CD4-positive, alpha-beta T cell treated with Interleukin-12 subunit alpha and Interleukin-12 subunit beta, for 1 hour (primary cell): ENCODE measurements at regions not wholly inside any gene's neighbourhood (a gene's known extent, or its start where the extent isn't known, plus 50 kb on each side); places are given as distances from the start of the nearest gene placed in this dataset.
"Not testable (repeated sequence)": the region's sequence is repeated elsewhere in the genome, so short reads cannot be mapped to it uniquely, and the experiment has no call there.

Experiments used
- DNase-seq: peaks from one replicate; pipeline ENCODE4 v3.0.0-alpha.2; 2020

DNA sequence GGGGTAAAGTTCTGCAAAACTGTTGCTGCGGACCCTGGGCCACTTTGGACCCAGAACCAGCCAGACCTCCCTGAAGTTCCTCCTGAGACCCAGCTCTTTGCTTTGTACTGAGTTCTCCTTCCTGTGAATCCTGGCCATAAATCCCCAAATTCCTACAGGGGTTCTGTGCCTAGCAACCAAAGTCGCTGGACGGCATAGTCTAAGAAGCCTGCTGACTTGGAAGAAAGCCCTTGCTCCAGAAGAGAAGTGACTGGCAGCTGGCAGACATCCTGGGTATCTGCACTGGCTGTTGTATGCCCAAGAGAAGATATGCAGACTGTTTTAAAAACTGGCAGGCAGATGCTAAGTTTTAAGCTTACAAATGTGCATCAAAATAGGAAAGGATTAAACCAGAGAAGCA, 99.9 kb upstream of the SLC24A4 start:
- DNase-seq = no peak

DNA sequence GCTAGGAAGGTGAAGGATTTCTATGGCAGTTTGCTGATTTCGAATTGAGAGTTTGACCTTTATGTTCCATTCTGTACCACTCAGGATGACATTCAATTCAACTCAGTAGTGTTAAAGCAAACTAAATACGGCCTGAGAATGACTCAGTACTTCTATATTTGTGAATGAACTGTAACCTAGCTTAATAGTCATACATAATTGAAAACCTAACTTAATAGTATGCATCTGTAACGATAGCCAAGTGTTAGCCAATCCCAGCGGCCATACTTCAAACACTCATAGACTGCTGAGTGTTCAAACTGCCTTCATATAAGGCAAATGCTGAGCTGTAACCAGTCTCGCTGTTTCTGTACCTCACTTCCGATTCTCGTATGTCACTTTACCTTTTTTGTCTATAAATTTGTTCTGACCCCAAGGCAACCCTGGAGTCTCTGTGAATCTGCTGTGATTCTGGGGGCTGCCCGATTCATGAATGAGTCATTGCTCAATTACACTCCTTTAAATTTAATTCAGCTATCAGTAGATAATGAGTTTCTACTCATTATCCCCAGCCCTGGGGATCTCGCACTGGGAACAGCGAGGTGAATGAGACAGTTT, 98.5 kb upstream of the SLC24A4 start:
- no peak for DNase-seq

DNA sequence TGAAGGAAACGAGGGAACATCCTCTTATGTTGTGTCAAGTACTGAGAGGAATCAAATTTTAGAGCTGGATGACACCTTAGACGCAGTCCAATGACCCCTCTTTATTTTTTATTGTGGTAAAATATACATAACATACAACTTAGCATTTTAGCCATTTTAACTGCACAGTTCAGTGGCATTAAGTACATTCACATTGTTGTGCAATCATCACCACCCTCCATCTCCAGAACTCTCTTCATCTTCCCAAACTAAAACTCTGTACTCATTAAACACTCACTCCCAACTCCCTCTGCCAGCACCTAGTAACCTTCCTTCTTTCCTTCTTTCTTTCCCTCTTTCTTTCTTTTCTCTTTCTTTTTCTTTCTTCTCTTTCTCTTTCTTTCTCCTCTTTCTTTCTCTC, 97.2 kb upstream of the SLC24A4 start:
- DNase-seq = no peak

DNA sequence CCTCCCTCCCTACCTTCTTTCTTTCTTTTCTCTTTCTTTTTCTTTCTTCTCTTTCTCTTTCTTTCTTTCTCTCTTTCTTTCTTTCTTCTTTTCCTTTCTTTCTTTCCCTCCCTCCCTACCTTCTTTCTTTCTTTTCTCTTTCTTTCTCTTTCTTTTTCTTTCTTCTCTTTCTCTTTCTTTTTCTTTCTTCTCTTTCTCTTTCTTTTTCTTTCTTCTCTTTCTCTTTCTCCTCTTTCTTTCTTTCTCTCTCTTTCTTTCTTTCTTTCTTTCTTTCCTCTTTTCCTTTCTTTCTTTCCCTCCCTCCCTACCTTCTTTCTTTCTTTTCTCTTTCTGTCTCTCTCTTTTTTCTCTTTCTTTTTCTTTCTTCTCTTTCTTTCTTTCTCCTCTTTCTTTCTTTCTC, 96.8 kb upstream of the SLC24A4 start:
- DNase-seq = not testable (repeated sequence)

DNA sequence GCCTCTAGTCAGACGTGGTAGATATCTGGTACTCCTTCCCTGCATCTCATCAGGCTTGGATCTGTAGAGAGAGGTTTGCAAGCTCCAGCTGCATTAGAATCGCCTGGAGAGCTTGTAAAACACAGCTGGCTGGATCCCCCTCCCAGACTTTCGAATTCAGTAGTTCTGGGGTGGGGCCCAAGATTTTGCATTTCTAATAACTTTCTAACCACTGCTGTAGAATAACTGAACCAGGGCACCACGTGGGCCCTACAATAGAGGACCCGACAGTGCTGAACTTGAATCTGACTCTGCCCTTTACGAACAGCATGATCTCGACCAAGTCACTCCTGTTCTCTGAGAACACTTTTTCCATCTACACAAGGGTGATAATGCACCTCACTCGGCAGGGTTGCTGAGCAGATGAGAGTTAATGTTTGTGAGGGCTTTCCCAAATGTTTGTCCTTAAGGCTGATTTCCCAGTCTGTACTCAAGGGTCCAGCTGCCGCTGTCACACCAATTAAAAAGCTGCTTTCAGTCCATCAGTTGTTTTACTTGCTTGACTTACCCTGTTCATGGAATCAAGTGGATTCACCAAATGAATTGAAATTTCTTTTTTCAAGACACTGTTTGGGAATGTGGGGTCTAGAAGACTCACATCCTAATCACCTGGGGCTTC, 86.6 kb upstream of the SLC24A4 start:
- DNase-seq = no peak

DNA sequence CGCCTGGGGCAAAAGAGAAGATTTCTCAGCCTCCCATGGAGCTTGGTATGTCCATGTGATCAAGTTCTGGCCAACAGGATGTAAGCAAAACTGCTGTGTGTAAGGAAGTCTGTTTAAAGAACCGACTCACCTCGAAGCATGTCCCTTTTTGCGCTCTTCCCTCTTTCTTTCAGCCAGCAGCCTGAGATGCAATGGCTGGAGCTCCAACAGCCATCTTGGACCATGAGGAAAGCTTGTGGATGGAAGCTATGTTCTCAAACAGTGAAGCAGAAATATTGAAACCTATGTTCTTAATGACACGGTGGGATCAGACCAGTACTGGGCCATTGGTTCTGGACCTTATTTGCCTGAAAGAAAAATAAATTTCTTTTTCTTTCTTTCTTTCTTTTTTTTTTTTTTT, 82.3 kb upstream of the SLC24A4 start:
- no peak for DNase-seq

DNA sequence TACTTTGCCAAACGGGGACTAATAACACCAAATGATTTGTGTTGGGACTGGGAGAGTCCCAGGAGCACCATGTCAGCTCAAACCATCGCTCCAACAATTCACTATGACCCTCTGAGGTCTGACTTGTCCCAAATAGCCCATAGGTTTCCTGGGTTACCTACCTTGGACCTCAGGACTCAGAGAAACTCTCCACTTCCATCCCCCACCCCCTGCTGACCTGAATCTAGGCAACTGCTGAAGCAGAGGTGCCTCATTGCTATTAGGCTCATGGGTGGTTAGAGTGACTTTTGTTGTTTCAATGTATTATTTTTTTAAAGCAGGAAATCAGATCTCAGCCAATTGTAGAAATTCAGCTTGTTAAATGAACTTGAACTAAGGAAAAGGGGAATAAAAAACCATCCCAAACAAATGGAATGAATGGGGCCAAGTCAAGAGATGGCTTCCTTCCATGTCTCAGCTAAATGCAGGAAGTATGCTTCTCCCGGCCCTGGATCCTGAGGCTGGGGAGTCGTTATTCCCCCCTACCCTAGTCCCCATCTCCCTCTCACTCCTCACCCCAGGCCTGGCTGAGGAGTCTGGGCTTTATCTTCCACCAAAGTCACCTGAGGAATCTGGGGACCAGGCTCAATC, 80.9 kb upstream of the SLC24A4 start:
- DNase-seq = no peak

DNA sequence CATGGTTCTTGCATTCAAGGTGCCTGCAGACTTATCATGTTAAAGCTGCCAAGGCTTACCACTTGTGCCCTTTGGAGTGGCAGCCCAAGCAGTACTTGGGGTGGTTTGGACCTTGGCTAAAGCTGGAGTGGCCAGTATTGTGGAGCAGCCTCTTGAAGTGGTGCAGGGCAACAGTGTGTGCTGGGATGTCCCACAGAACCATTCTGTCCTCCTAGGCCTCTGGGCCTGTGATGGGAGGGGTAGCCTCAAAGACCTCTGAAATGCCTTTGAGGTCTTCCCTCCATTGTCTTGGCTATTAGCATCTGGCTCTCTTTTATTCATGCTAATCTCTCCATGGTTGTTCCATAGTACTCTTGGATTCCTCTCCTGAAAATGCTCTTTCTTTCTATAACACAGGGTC, 78.2 kb upstream of the SLC24A4 start:
- DNase-seq = no peak

DNA sequence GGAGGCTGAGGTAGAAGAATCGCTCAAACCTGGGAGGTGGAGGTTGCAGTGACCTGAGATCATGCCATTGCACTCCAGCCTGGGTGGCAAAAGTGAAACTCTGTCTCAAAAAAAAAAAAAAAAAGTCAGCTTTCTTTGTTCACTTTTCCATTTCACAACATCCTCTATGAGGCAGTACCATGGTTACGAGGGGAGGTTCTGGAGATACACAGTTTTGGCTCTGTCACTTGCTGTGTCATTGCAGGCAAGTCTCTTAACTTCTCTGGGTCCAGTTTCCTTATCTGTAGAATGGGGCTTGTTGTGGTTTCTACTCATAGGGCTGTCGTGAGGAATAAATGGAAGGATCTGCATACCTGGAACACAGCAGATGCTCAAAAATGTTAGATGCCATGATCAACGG, 75.6 kb upstream of the SLC24A4 start:
- DNase-seq = no peak

DNA sequence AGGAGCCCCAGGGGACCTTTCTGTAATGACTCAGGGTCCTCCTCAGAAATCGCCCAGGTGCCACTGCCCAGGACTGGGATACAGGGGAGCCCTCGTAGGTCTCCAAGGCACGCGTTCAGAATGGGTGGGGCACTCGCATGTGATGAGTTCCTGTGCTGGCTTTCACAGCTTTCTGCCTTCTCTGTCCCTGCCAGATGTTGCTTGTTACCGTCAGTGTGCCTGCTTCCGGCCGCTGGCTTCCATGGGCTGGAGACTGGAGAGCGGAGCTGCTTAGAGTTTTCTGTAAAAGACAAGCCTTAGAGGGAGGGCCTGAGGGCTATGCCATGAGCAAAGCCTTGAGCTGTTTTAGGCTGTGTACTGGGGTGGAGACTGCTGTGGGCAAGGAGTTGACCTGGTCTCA, 75.0 kb upstream of the SLC24A4 start:
- no peak for DNase-seq

DNA sequence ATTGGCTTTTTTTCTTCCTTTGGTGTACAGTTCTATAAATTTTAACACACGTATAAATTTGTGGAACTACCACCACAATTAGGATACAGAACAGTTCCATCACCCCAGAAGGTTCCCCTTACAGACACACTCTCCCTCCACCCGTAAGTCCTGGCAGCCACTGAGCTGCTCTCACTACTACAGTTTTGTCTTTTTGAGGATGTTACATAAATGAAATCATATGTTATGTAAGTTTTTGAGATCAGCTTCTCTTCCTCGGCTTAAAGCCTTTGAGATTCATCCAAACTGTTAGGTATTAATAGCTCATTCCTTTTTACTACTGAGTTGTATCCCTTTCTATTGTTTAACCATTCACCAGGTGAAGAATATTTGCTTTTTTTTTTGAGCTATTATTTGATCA, 74.3 kb upstream of the SLC24A4 start:
- no peak for DNase-seq

DNA sequence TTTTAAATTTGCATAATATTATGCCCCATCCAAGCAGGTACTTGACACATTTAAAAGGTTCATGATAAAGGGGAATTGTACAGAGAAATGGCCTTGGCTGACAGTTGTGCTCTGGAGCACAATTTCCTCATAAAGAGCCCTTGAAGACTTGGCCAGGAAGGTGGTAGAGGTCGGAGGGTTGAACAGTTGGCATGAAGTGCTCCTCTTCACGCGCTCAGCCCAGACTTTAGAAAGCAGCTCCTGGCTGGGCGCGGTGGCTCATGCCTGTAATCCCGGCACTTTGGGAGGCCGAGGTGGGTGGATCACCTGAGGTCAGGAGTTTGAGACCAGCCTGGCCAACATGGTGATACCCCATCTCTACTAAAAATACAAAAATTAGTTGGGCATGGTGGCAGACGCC, 72.6 kb upstream of the SLC24A4 start:
- not testable (repeated sequence) for DNase-seq

DNA sequence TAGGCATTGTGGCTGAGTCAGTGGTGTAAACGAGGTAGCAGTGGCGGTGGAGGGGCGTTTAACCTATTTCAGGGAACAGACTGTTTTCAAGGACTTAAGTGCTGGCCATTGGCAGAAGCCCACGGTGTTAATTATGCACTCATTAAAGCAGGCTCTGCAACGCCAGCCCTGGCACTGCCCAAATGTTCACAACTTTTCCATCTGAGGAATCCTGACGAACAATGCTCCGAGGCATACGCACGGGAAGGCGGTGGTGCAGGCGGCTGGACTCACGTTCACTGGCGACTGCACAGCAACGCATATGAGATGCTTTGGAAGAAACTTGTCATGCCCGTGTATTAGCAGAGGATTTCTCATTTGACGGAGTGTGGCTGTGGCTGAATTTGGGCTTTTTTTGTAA, 70.6 kb upstream of the SLC24A4 start:
- no peak for DNase-seq

DNA sequence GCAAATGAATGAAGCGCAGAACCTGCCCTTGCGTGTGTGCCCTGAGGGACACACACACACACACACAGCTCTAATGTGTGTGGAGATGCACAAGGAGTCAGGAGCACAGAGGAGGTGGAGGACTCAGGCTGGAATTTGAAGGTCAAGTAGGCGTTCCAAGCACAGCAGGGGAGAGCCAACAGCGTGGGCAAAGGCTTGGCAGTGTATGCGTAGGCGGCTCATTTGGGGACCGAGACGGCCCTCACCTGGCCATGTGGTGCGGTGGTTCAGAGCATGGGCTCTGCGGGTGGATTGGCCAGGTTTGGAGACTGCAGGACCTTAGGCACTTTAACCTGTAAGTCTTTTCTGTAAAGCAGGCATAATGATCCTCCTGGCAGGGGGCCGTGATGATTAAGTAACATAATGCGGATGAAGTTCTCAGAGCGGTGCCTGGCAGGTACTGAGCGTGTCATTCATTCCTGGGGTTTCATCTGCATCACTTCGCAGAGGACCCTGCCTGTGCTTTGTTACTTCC, 69.5 kb upstream of the SLC24A4 start:
- no peak for DNase-seq

DNA sequence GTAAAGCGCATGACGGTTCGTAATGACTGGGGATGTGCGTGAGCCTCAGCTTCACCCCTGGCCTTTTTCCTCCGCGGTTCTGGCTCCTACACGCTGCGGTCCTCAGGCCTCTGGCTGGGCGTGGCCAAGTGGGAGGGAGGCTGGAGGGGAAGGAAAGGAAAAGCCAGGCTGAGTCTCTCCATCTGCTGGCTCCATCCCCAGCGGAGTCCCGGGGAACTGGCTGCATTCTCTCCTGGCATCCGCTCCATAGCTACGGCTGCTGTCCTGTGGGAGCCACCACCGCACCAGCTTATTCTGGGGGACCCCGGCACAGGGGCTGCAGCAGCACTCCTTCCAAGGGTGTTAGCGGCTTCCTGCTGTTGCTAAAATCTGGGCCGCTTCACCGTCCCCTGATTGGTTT, 68.2 kb upstream of the SLC24A4 start:
- no peak for DNase-seq

DNA sequence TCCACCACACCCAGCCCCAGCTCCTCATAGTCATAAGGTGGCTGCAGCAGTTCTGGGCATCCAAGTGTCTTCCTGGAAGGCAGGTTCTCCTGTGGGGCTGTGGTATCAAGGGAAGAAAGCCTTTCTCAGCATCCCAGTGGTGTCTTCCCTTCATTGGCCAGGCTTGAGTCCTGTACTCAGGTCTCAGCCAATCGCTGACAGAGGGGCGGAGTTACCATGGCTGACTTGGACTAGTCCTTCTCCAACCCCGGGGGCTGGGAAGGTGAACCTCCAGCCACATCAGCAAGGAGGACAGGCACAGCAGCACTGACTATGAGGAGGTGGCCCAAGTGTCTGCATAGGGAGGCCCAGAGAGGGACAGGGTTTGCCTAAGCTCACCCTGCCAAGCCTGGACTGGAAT, 64.0 kb upstream of the SLC24A4 start:
- DNase-seq = no peak

DNA sequence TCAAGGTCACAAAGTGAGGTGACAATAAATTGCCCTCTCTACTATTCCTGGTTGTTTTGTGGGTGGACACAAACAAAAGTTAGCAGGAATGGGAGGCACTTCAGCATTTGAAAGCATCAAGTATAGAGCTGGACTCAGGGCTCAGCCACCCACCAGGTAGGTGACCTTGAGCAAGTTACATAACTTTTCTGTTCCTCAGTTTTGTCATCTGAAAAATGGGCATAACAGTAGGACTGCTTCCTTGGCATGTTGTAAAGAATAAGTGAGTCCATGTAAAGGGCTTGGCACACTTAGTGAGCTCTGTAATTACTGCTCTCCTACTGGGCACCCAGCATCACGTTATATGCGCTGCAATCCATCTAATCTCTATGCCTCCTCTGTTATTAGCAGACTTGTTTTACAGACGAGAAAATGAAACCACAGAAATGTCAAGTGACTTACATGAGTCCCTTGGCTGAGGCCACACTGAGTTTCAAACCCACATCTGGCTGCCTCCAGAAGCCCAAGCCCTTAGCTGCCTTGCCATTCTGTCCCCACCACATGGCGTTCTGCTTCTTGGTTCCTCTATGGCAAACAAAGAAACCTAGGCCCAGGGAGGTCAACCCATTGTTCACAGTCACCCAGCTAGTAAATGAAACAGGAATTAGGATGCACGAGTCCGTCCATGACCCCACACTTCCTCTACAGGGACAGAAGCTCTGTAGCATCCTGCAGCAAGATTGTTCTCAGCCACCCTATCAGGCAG, 63.2 kb upstream of the SLC24A4 start:
- DNase-seq = peak; percentile 16

DNA sequence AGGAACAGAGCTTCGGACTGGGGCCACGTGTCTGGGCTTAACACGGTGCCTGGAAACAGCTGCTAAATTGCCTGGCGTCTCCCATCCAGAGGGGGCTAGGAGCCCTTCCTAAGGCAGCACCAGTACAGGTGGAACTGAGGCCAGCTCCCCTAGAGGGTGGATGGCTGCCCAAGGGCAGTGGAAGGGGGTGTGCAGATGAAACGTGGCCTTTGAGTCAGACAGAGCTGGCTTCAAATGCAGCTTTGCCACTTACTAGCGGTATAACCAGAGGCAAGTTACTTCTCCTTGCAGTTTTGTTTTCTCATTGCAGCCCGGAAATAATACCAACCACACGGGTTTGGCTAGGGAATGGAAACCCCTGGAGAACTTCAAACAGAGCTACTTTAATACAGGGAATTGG, 59.3 kb upstream of the SLC24A4 start:
- DNase-seq = no peak

DNA sequence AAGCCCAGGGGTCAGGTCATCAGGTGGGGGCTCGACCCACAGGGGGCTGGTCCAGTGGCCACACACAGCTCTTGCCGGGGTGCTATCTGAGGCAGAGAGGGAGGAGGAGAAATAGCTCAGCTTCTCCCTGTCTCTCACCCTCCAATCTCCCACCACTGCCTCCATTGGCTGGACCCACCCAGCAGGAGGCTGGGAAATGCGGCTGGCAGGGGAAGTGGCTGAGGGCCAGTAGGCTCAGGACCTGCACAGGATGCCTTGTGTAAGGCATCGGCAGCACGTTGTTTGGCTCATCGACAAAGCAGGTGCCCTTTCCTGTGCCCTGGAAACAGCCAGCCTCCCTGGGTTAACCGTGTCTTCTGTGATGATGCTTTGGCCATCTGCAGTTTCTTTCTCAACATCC, 58.8 kb upstream of the SLC24A4 start:
- DNase-seq = no peak

DNA sequence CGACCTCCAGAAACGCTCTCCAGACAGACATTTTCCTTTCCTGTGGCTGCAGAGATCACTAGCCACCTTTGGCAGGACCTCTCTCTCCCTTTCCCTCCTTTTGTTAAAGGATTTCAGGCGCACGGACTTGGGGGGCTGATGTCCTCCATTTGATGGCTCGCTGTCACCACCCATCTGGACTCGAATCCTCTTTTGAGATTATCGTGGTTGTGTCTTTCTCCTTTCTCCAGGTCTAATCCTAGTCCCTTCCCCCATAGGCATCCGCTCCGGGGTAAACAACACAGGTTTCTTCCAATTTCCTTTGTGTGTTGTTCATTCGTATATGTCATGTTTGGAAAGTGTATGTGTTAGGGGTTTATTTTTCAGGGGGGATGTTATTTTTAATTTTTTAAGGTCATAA, 56.7 kb upstream of the SLC24A4 start:
- DNase-seq = no peak
